PC-9 (cell line): ENCODE measurements at regions not wholly inside any gene's neighbourhood (a gene's known extent, or its start where the extent isn't known, plus 50 kb on each side); places are given as distances from the start of the nearest gene placed in this dataset.

Source experiments
- BruUV-seq: library from RNA; stranded (reverse); fragments of 400-500 nt; replicated peaks from 2 replicates; lab custom pipeline; 2021; lab: Mats Ljungman, UMichigan
- CTCF ChIA-PET: fragments of 300-600 bp; sonication (Branson Sonifier 250); formaldehyde crosslinking; loops from one replicate; lab custom pipeline; 2022; ENCODE audit warnings: antibody characterized with exemption; lab: Charles Lee
- POLR2A ChIA-PET: fragments of 300-600 bp; sonication (Branson Sonifier 250); formaldehyde crosslinking; loops from one replicate; lab custom pipeline; 2022; ENCODE audit warnings: antibody characterized with exemption; ENCODE audit not compliant: unreplicated experiment; lab: Charles Lee
- DNase-seq, 2 experiments: peaks; one replicate each; pipeline versions ENCODE4 v3.0.0 to v3.0.0-alpha.2; 2015 to 2022; ENCODE audit warnings: mixed read lengths in 1 of 2
- H2AFZ ChIP-seq: fragments of 200-600 bp; sonication (generic); 2 replicates; pipeline ENCODE4 v1.8.1; 2017; ENCODE audit warnings: antibody characterized with exemption
- H3F3A ChIP-seq: fragments of 200-600 bp; sonication (generic); 2 replicates; pipeline ENCODE4 v1.8.1; 2017; ENCODE audit warnings: antibody characterized with exemption, mild to moderate bottlenecking, low read depth; ENCODE audit not compliant: insufficient read depth
- H3K27ac ChIP-seq: fragments of 200-600 bp; sonication (generic); 2 replicates; pipeline ENCODE4 v1.6.1; 2016; ENCODE audit warnings: mixed run types
- H3K27me3 ChIP-seq: fragments of 200-600 bp; sonication (generic); 2 replicates; pipeline ENCODE4 v1.6.1; 2016; ENCODE audit warnings: low read depth, mixed run types; ENCODE audit not compliant: insufficient read depth
- H3K36me3 ChIP-seq: fragments of 200-600 bp; sonication (generic); 2 replicates; pipeline ENCODE4 v1.6.1; 2016; ENCODE audit warnings: low read depth, mixed run types
- H3K4me1 ChIP-seq: fragments of 200-600 bp; sonication (generic); replicated peaks from 2 replicates; pipeline ENCODE4 v1.6.1; 2016; ENCODE audit warnings: mixed run types; ENCODE audit not compliant: insufficient read depth
- H3K4me2 ChIP-seq: fragments of 200-600 bp; sonication (generic); 2 replicates; pipeline ENCODE4 v1.6.1; 2017; ENCODE audit warnings: mixed run types
- H3K4me3 ChIP-seq: fragments of 200-600 bp; sonication (generic); 2 replicates; pipeline ENCODE4 v1.6.1; 2016; ENCODE audit warnings: mixed run types
- H3K79me2 ChIP-seq: fragments of 200-600 bp; sonication (generic); 2 replicates; pipeline ENCODE4 v1.6.1; 2017; ENCODE audit warnings: low read depth, mixed run types
- H3K9me2 ChIP-seq: fragments of 200-600 bp; sonication (generic); 2 replicates; pipeline ENCODE4 v1.8.1; 2017; ENCODE audit warnings: mild to moderate bottlenecking; ENCODE audit not compliant: insufficient read depth
- H3K9me3 ChIP-seq: fragments of 200-600 bp; sonication (generic); 2 replicates; pipeline ENCODE4 v1.8.1; 2016; ENCODE audit warnings: low read depth; ENCODE audit not compliant: insufficient read depth
- H4K20me1 ChIP-seq: fragments of 200-600 bp; sonication (generic); 2 replicates; pipeline ENCODE4 v1.8.1; 2017; ENCODE audit not compliant: insufficient read depth
- EZH2 ChIP-seq: fragments of 200-600 bp; sonication (generic); IDR thresholded peaks from 2 replicates; pipeline ENCODE4 v1.8.0; 2017; ENCODE audit warnings: antibody characterized with exemption, low read depth
- intact Hi-C: fragments of 100-400 bp; cut with micrococcal nuclease; formaldehyde crosslinking; loops from one replicate; pipeline ENCODE4 v1.10.0; 2022; ENCODE audit not compliant: unreplicated experiment
- TF ChIP-seq, protein P1 (sequence below): fragments of 200-600 bp; sonication (generic); conservative IDR thresholded peaks from 2 replicates; pipeline ENCODE4 v1.6.1; 2017; ENCODE audit warnings: mixed run types, antibody characterized with exemption, mild to moderate bottlenecking, moderate library complexity

- Histone ChIP-seq H3K4me3 (no peak overlapping the region), H3K36me3 (no peaks in the 10 kb centered on the region), H3K27me3 (no peaks in the 10 kb centered on the region), H3K4me1 (no peaks in the 10 kb centered on the region), H3K4me2 (no peak overlapping the region), H2AFZ (no peak overlapping the region), H3K9me3 (no peaks in the 10 kb centered on the region), H3K27ac (no peak overlapping the region), H4K20me1 (no peaks in the 10 kb centered on the region), H3K79me2 (no peaks in the 10 kb centered on the region), H3F3A (no peaks in the 10 kb centered on the region), H3K9me2 (no peaks in the 10 kb centered on the region)
- no peak for DNase-seq
- TF ChIP-seq, protein P1, sequence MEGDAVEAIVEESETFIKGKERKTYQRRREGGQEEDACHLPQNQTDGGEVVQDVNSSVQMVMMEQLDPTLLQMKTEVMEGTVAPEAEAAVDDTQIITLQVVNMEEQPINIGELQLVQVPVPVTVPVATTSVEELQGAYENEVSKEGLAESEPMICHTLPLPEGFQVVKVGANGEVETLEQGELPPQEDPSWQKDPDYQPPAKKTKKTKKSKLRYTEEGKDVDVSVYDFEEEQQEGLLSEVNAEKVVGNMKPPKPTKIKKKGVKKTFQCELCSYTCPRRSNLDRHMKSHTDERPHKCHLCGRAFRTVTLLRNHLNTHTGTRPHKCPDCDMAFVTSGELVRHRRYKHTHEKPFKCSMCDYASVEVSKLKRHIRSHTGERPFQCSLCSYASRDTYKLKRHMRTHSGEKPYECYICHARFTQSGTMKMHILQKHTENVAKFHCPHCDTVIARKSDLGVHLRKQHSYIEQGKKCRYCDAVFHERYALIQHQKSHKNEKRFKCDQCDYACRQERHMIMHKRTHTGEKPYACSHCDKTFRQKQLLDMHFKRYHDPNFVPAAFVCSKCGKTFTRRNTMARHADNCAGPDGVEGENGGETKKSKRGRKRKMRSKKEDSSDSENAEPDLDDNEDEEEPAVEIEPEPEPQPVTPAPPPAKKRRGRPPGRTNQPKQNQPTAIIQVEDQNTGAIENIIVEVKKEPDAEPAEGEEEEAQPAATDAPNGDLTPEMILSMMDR: no peak; the same call in 1 of the 2 replicates
- no peak for TF ChIP-seq EZH2
- CTCF ChIA-PET: interaction anchor here (0.6 kb wide), 1 partner anchor 275 kb away, joined by 12 read pairs; no protein-coding TSS in a partner anchor
- POLR2A ChIA-PET: interaction anchor here (0.6 kb wide), 1 partner anchor 736 kb away, joined by 4 read pairs; no protein-coding TSS in a partner anchor
- BruUV-seq: no TSS peak
- intact Hi-C loops: no loop called here
Observed at GRCh38 chr15:38853608-38854007, 289.0 kb upstream of the RASGRP1 start.

DNA sequence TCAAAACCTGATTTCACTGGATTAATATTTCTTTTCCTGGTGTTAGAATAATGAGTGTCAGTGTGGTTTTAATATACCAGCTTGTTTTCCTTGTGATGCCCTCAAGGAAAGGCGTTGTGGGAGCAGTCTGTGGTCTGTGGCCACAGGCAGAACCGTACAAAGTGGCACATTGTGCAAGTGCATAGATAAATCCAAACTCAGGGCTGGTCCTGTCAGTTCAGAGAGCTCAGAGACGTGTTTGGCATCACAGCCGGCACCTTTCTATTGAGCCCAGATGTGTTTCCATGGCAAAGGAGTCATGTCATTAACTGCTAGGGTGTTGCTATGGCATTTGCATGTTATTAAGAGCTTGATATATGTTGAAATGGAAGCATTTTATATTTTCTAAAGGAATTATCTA, 289.9 kb upstream of the RASGRP1 start:
- Histone ChIP-seq H3K4me3 (no peak overlapping the region), H3F3A (no peaks in the 10 kb centered on the region), H3K4me1 (no peaks in the 10 kb centered on the region), H3K9me3 (no peaks in the 10 kb centered on the region), H3K4me2 (no peak overlapping the region), H3K79me2 (no peaks in the 10 kb centered on the region), H3K36me3 (no peaks in the 10 kb centered on the region), H2AFZ (no peak overlapping the region), H3K9me2 (no peaks in the 10 kb centered on the region), H4K20me1 (no peaks in the 10 kb centered on the region), H3K27me3 (no peaks in the 10 kb centered on the region), H3K27ac (no peak overlapping the region)
- BruUV-seq: no TSS peak
- ChIA-PET CTCF (no interaction called here), POLR2A (no interaction called here)
- DNase-seq: no peak
- TF ChIP-seq, protein P1: no peak
- no peak for TF ChIP-seq EZH2
- intact Hi-C loops: no loop called here

DNA sequence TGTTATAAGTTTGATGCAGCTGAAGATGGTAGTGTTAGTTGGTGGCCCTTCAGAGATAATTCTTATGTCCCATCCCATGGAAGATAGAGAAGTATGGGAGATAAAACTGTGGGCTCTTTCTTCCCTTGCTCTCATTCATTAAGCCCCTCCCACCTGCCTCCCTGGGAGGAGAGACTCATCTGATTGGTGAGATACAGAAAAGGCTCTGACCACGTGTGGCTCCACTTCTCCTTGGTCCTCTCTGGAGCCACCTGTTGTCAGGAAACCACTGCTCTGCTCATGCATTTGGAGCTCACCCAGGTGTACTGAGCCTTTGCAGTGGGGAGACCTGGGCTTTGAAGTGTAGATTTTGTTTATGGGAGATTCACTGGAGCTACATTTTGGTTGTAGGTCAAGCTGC, 293.2 kb upstream of the RASGRP1 start:
- Histone ChIP-seq H4K20me1 (no peaks in the 10 kb centered on the region), H3K9me2 (no peaks in the 10 kb centered on the region), H3K79me2 (no peaks in the 10 kb centered on the region), H2AFZ (no peak overlapping the region), H3K9me3 (no peaks in the 10 kb centered on the region), H3K27ac (no peak overlapping the region), H3K4me1 (no peaks in the 10 kb centered on the region), H3K4me2 (no peak overlapping the region), H3K27me3 (no peaks in the 10 kb centered on the region), H3F3A (no peaks in the 10 kb centered on the region), H3K4me3 (no peak overlapping the region), H3K36me3 (no peaks in the 10 kb centered on the region)
- POLR2A ChIA-PET: no interaction called here
- CTCF ChIA-PET: no interaction called here
- intact Hi-C loops: no loop called here
- no TSS peak for BruUV-seq
- DNase-seq: no peak
- TF ChIP-seq, protein P1: no peak
- TF ChIP-seq EZH2: no peak
